CD14-positive monocyte (primary cell): ENCODE measurements at regions not wholly inside any gene's neighbourhood (a gene's known extent, or its start where the extent isn't known, plus 50 kb on each side); places are given as distances from the start of the nearest gene placed in this dataset.

Source experiments
- DNase-seq, 3 donors: peaks; one replicate each; pipeline ENCODE4 v3.0.0-alpha.2; 2011 to 2022
- H2AFZ ChIP-seq: 2 replicates; pipeline ENCODE4 v1.6.0; 2012; ENCODE audit warnings: mild to moderate bottlenecking, low read depth, low read length, inconsistent platforms; ENCODE audit not compliant: insufficient read depth, poor library complexity, severe bottlenecking
- H3K27ac ChIP-seq, 2 donors: 1 replicate in 1 of 2; 2 replicates in 1 of 2; pipeline ENCODE4 v1.5.1; 2012 to 2013; ENCODE audit warnings: low read length in 2 of 2, control low read depth in 1 of 2, inconsistent platforms in 1 of 2, low read depth in 1 of 2, mild to moderate bottlenecking in 1 of 2
- H3K27me3 ChIP-seq, 2 donors: one replicate each; pipeline versions ENCODE4 v1.6.0 to v1.6.1; 2011 to 2013; ENCODE audit warnings: low read length in 2 of 2; ENCODE audit not compliant: control insufficient read depth in 2 of 2, insufficient read depth in 2 of 2
- H3K36me3 ChIP-seq, 2 donors: replicated peaks in 1 of 2; 1 replicate in 1 of 2; 2 replicates in 1 of 2; pipeline versions ENCODE4 v1.5.1 to v1.6.1; 2012 to 2013; ENCODE audit warnings: low read length in 2 of 2, control low read depth in 1 of 2, inconsistent platforms in 1 of 2, mild to moderate bottlenecking in 1 of 2; ENCODE audit not compliant: insufficient read depth in 2 of 2, control insufficient read depth in 1 of 2
- H3K4me1 ChIP-seq, 2 donors: 1 replicate in 1 of 2; 2 replicates in 1 of 2; pipeline versions ENCODE4 v1.5.1 to v1.6.1; 2012 to 2013; ENCODE audit warnings: low read length in 2 of 2, control low read depth in 1 of 2, inconsistent platforms in 1 of 2, mild to moderate bottlenecking in 1 of 2, moderate library complexity in 1 of 2; ENCODE audit not compliant: insufficient read depth in 2 of 2, control insufficient read depth in 1 of 2
- H3K4me2 ChIP-seq: replicated peaks from 2 replicates; pipeline ENCODE3; 2012; ENCODE audit warnings: low read length, moderate library complexity, mild to moderate bottlenecking; ENCODE audit not compliant: poor library complexity, severe bottlenecking; ENCODE audit errors: extremely low read depth
- H3K4me3 ChIP-seq, 3 experiments: fragments of 200-600 bp in 1 of 3; sonication (generic) in 1 of 3; replicated peaks in 1 of 3; 1 replicate in 2 of 3; 2 replicates in 1 of 3; pipeline ENCODE4 v1.5.1; 2011 to 2013; ENCODE audit warnings: low read length in 3 of 3, mild to moderate bottlenecking in 3 of 3, control low read depth in 2 of 3, low read depth in 2 of 3, inconsistent platforms in 1 of 3, moderate library complexity in 1 of 3
- H3K79me2 ChIP-seq: 2 replicates; pipeline ENCODE4 v1.6.0; 2012; ENCODE audit warnings: mild to moderate bottlenecking, control low read depth, inconsistent platforms, low read length, moderate library complexity; ENCODE audit not compliant: insufficient read depth
- H3K9ac ChIP-seq: 2 replicates; pipeline ENCODE4 v1.6.0; 2017; ENCODE audit warnings: low read length, mild to moderate bottlenecking; ENCODE audit not compliant: insufficient read depth, poor library complexity, severe bottlenecking
- H3K9me3 ChIP-seq, 2 donors: replicated peaks in 1 of 2; 1 replicate in 1 of 2; 2 replicates in 1 of 2; pipeline versions ENCODE4 v1.5.1 to v1.6.1; 2012 to 2013; ENCODE audit warnings: low read length in 2 of 2, control low read depth in 1 of 2; ENCODE audit not compliant: control insufficient read depth in 1 of 2, insufficient read depth in 1 of 2
- H4K20me1 ChIP-seq: 2 replicates; pipeline ENCODE4 v1.6.0; 2012; ENCODE audit warnings: mild to moderate bottlenecking, low read length, control low read depth, moderate library complexity; ENCODE audit not compliant: insufficient read depth
- H3K27ac Mint-ChIP-seq, 7 donors: one replicate each; pipeline ENCODE4 v1.8.0; 2020; ENCODE audit warnings: mild to moderate bottlenecking in 7 of 7, mixed read lengths in 7 of 7, moderate library complexity in 6 of 7, inconsistent platforms in 2 of 7
- H3K27me3 Mint-ChIP-seq, 3 donors: one replicate each; pipeline ENCODE4 v1.8.0; 2021 to 2022; ENCODE audit warnings: low read depth in 3 of 3, mild to moderate bottlenecking in 3 of 3, mixed read lengths in 3 of 3, moderate library complexity in 3 of 3, inconsistent platforms in 1 of 3
- H3K36me3 Mint-ChIP-seq, 2 donors: one replicate each; pipeline ENCODE4 v1.8.0; 2020; ENCODE audit warnings: mixed read lengths in 2 of 2, inconsistent platforms in 1 of 2, mild to moderate bottlenecking in 1 of 2
- H3K4me1 Mint-ChIP-seq: one replicate; pipeline ENCODE4 v1.8.0; 2020; ENCODE audit warnings: mild to moderate bottlenecking, mixed read lengths
- H3K4me3 Mint-ChIP-seq, 2 donors: one replicate each; pipeline ENCODE4 v1.8.0; 2020; ENCODE audit warnings: mild to moderate bottlenecking in 2 of 2, mixed read lengths in 2 of 2, moderate library complexity in 1 of 2
- H3K9me3 Mint-ChIP-seq, 7 donors: one replicate each; pipeline ENCODE4 v1.8.0; 2020 to 2022; ENCODE audit warnings: mixed read lengths in 7 of 7, mild to moderate bottlenecking in 6 of 7, moderate library complexity in 6 of 7, inconsistent platforms in 2 of 7
- CTCF ChIP-seq: fragments of 200-600 bp; IDR thresholded peaks from one replicate; pipeline ENCODE4 v1.8.0; 2022; ENCODE audit warnings: antibody characterized with exemption, mild to moderate bottlenecking
- WGBS: methylation state at CpG from one replicate; pipeline ENCODE4 v1.1.5; 2013; ENCODE audit warnings: missing lambda C conversion rate; ENCODE audit not compliant: insufficient coverage; 5-methylcytosine and 5-hydroxymethylcytosine counted together
- intact Hi-C, 2 donors: fragments of 100-400 bp; cut with micrococcal nuclease; formaldehyde crosslinking; loops; one replicate each; pipeline versions ENCODE4 v1.15.0 to v1.15.1; 2023

- no peaks in the 10 kb centered on the region for H4K20me1 ChIP-seq
- Mint-ChIP-seq H3K4me1 (no peaks in the 10 kb centered on the region), H3K27ac (no peak overlapping the region), H3K9me3 (peaks cover 0 to 10% (median 0%) of the 10 kb centered on the region in 7 donors), H3K36me3 (no peaks in the 10 kb centered on the region), H3K4me3 (no peak overlapping the region), H3K27me3 (no peaks in the 10 kb centered on the region)
- H3K4me1 ChIP-seq: no peaks in the 10 kb centered on the region
- H3K4me3 ChIP-seq: no peak overlapping the region
- DNase-seq: no peak
- intact Hi-C loops: no loop called here
- peaks cover 14 to 16% of the 10 kb centered on the region in 2 donors for H3K9me3 ChIP-seq
- H3K4me2 ChIP-seq: no peak overlapping the region
- H2AFZ ChIP-seq: no peak overlapping the region
- no peaks in the 10 kb centered on the region for H3K36me3 ChIP-seq
- H3K27me3 ChIP-seq: no peaks in the 10 kb centered on the region
- TF ChIP-seq CTCF: no peak
- no peak overlapping the region for H3K27ac ChIP-seq
- no peaks in the 10 kb centered on the region for H3K79me2 ChIP-seq
- no peak overlapping the region for H3K9ac ChIP-seq
These were observed 1000.2 kb upstream of the ATXN8OS start for GRCh38 chr13:69107436-69107835.

GRCh38 chr13:69101841-69102240 is 1005.8 kb upstream of the ATXN8OS start:
- no CpG with 5 or more reads among the region's 1 CpG for WGBS
- no peaks in the 10 kb centered on the region for H3K4me1 ChIP-seq
- H3K79me2 ChIP-seq: no peaks in the 10 kb centered on the region
- no peak overlapping the region for H3K4me3 Mint-ChIP-seq
- H3K4me2 ChIP-seq: no peak overlapping the region
- H3K9me3 ChIP-seq: peaks cover 9 to 10% of the 10 kb centered on the region in 2 donors
- no peaks in the 10 kb centered on the region for H4K20me1 ChIP-seq
- no peaks in the 10 kb centered on the region for H3K36me3 Mint-ChIP-seq
- no peak overlapping the region for H3K27ac Mint-ChIP-seq
- no peak for TF ChIP-seq CTCF
- no peaks in the 10 kb centered on the region for H3K4me1 Mint-ChIP-seq
- no peaks in the 10 kb centered on the region for H3K27me3 ChIP-seq
- no peak overlapping the region for H3K4me3 ChIP-seq
- no peaks in the 10 kb centered on the region for H3K36me3 ChIP-seq
- H3K27ac ChIP-seq: no peak overlapping the region
- DNase-seq: no peak
- intact Hi-C loops: no loop called here
- H2AFZ ChIP-seq: no peak overlapping the region
- no peaks in the 10 kb centered on the region for H3K27me3 Mint-ChIP-seq
- H3K9ac ChIP-seq: no peak overlapping the region
- peaks cover 0 to 5% (median 0%) of the 10 kb centered on the region in 7 donors for H3K9me3 Mint-ChIP-seq
